Fibroblast of the conjunctiva (primary cell): ENCODE measurements at regions not wholly inside any gene's neighbourhood (a gene's known extent, or its start where the extent isn't known, plus 50 kb on each side); places are given as distances from the start of the nearest gene placed in this dataset.

Source experiments
- DNase-seq: peaks from one replicate; pipeline ENCODE4 v3.0.0-alpha.2; 2010; ENCODE audit warnings: low read depth

DNA sequence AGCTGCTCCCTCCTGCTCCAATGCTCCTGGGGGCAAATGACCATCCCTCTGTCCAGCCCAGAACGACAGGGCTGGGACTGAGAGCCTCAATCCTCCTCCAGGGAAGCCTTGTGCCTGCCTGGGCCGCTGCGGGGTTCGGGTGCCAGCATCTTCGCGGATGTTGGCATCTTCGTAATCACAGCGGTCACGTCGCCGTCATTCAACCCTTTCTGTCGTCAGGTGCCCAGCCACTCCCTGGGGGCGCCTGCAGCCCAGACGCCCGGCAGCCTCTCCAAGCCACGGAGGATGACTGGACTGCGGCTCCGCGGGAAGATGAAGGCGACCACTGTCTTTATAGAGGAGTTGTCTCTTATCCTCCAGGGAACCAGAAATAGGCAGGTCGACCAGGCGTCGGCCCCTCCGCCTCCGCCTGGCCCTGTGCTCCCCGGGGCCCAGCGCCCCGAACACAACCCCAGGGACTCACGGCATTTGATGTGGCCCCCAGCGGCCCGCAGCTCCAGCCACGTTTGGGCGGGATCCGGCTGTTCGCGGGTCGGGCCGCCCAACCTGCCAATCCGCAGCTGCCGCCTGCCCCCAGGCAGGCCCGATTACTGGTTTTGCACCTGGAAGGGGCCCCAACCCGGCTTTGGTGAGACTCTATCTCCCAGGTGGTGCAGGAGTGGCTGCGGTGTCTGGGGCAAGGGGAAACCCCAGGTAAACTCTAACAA is 113.9 kb downstream of the THNSL2 start:
- DNase-seq = no peak

DNA sequence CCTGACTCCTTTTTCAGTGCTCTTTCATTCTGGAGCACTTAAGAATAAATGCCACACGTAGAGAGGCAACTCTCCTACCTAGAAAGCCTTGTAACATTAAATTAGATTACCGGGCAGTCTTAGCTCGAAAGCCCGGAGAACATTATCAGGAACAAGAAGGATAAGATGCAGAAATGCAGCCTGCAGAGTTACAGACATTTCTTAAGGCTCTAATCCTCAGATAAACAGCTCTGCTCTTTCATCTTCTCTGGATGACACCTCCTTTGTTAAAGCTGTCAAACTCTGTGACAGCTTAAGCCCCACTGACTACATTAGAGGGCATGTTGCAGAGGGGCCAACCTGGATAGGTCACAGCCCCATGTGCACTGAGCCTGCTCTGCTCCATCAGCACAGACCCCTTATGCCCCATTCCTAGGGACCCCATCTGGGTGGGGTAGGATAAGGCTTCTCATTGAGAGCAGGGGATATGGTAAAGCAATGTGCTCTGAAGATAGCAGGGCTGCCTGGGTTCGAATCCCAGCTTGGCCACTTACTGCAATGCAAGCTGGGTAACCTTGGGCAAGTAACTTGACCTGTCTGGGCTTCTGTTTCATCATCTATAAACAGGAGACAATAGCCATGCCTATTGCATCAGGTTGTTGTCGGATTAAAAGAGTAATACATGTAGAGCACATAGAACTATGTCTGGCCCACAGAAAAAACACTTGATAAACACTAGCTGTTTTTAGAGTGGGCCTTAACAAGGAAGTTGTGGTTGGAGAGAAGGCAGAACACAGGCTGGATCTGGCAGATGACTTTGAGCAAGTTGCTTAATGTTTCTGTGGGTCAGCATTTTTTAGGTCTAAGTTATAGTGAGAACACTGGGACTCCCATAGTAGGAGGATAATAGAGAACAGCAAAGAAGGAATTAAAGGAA is 111.4 kb downstream of the THNSL2 start:
- no peak for DNase-seq

DNA sequence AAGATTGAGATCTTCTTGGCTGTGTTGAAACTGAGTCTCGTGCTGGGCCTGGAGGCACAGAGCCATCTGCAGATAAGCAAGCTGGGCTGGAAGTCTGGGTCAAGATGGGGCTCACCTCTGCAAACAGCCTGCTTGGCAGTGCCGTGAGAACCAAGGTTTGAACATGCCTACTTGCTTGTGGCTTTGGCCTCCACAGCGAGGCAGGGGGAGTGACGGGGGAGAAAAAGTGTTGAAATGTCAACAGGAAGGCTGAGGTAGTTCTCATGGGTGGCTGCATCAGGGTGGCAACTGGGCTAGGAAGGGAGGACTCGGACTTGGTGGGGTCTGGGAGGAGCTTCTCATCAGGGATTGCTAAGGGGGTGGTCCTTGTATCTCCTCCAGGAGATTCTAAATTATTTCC is 99.7 kb downstream of the THNSL2 start:
- no peak for DNase-seq

DNA sequence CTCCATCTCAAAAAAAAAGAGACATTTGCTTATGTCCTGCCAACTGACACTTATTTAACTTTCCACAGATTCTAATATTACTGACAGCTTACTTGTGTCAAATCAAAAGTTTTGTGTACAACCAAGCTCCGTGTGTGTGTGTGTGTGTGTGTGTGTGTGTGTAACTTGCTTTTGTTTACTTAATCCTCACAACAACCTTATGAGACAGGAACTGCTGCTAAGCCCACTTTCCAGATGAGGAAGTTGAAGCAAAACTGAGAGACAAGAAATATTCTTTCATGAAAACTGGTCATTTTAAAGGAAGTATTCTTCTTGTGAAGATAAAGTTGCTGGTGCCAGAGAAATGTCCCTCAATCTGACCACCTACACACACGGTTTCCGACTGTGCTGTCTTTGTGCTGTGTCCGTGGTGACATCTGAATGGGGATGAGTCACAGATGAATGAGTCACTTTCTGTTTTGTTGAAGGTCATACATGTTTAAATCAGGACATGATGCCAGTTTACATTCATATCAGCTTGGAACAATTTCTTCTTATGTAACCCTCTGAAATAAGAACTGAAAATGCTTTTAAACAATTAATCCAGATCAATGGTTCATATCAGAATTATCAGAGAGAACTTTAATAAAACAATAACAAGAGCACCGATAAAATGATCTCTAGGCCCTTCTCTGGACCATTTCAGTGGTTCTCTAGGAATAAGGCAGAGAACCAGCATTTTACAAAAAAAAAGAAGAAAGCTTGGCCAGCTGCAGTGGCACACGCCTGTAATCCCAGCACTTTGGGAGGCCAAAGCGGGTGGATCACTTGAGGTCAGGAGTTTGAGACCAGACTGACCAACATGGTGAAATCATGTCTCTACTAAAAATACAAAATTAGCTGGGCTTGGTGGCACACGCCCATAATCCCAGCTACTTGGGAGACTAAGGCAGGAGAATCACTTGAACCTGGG is 95.5 kb downstream of the THNSL2 start:
- no peak for DNase-seq

DNA sequence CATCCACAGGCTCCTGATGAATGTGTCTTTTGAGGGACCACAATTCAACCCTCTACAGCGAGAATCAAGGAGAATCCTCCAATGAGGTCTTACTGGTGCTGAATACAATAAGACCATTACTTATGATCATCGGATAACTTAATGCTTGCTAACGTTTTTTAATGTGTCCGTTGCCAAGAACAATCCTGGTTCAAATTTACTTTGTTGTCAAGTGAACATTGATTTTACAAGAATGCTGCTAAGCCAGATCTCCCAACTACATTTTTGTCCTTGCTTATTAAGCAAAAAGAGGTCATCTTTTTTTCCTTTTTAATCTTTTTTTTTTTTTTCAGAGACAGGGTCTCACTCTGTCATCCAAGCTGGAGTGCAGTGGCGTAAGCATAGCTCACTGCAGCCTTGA is 93.7 kb downstream of the THNSL2 start:
- DNase-seq = no peak

DNA sequence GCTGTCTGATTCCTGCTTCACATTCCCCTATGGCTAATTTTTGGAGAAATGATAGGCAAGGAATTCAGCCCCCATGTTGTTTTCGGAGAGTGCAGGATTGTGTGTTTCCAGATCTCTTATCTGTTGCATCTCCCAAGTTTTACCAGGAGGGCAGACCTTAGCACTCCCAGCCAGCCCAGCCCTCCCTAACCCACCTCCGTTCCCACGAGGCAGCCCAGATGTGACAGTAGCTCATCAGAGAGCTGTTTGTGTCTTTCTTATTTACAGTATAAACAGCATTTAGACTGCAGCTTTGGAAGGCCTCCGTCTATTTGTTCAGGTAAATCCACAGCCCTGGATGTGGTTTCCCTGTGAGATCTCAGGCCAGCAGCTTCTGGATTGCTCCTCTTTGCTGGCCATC is 91.6 kb downstream of the THNSL2 start:
- DNase-seq = no peak

DNA sequence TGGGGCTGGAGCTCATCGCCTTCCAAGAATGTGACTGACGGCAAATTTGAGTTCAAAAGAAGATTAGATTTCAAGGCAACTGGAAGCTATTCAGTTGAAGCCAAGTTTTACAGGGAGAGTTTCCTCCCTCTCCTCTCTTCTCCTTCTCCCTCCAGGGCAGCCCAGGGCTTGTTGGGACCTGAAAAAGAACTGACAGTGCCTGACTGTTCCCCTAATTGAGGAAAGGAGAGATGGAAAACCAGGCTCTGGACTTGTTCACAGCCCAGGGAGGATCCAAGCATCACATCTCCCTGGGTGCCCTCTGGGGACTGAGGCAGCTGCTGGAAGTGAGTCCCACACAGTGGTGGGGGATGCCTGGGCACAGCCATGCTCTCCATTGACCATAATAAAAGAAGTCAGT is 88.1 kb downstream of the THNSL2 start:
- no peak for DNase-seq

DNA sequence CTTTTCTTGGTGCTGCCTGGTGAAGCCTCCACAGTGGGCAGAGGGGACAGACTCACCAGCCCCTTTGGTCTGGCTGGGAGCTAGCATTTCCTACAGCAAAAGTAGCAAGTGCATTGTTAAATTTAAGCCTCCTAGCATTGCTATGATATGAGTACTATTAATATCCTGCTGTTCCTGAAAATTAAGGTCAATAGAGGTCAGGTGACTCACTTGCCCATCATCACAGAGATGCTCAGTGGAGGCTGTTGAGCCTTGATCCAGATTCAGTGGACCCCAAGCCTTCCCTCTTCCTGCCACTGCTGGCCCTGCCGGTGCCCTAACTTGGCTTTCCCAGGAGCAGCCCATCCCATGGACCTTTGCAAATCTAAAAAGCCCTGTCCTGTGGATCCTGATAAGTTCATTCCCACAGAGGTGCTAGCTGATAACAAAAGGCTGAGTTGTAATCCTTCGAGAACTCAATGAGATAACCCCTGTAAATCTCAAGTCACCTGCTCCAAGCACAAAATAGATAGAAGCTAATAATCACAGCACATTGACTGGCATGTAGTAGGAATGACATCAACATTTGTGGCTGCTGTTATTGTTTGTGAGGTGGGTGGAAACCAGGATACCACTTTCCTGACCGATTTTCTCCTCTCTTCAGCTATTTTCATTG is 84.4 kb downstream of the THNSL2 start:
- DNase-seq = no peak

DNA sequence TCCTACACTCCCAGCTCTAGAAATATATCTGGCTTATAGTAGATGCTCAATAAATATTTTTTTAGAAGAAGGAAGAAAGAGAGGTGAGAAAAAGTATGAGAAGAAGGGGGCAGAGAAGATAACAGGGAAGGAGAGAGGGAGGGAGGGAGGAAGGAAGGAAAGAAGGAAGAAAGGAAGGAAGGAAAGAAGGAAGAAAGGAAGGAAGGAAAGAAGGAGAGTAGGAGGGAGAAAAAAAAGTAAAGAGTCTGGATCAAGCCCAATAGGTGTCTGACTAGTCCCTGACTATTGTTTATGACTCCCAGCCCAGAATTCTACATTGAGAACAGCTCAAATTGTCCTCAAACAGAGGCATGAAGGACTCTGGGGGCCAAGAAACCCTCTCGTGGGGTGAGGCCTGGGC is 83.9 kb downstream of the THNSL2 start:
- DNase-seq = no peak

DNA sequence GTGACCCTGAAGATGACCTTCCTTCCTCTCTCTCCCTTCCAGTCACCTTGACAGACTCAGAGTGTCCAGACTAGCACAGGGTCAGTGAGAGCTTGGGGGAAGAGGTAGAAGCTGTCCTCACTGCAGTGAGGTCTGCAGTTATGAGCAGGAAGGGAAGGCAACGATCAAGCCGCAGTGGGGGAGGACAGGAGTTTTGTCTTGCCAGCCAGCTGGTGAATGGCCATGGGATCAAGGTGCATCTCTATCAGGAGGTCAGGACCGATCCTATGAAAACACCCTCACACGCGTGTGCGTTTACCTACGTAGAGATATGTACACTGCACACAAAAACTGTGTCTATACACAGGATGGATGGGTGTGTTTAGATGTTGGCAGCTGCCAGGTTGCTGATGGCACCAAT is 83.2 kb downstream of the THNSL2 start:
- no peak for DNase-seq

DNA sequence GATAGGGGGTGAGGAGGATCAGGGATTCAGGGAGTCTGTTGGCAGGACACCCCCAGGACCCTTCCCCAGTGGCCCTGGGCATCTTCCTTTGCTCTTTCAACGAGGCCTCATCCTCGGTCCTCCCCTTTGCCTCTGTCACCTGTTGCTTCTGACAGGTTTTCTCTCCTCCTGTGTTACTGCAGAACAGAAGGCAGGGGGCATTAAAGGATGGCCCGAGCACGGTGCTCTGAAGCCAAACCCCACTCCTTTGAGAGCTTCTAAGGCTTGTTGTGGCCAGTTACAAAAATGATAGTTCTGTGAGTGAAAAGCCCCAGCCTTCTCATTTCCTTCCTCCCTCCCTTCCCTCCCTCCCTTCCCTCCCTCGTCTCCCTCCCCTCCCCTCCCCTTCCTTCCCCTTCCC is 82.5 kb downstream of the THNSL2 start:
- no peak for DNase-seq

DNA sequence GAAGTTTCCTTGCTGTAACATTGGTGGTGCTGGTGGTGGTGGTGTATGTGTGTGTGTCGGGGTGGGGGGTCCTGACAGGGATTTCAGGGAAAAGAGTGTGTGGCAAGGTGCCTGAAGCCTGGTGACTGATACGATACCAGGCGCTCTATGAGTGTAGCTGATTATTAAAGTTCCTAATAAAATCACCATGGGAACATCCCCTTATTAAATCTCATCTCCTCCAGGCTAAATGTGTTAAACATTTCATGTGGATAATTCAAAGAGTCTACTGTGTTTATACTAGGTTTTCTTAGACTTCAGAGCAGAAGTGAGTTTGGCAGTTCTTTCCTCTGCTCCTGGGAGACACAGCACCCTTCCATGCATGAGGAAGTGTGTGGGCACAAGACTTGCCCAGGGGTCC is 82.0 kb downstream of the THNSL2 start:
- no peak for DNase-seq

DNA sequence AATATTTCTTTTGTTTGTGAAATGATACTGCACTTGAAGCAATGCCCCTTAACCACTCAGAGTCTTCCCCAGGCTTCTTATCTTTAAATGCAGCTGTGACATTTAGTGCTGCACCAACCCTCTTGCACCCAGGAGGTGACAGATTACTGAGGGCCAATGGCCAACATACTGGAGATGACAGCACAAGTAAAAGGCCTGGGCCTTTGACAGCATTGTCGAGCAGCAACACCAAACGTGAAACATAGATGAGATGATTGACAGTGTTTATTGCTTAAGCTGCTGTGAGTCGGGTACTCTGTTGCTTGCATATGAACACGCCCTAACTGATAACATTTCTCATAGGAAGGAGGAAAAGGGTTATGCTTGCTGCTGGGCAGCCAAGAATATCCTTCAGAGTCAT is 80.3 kb downstream of the THNSL2 start:
- DNase-seq = no peak

DNA sequence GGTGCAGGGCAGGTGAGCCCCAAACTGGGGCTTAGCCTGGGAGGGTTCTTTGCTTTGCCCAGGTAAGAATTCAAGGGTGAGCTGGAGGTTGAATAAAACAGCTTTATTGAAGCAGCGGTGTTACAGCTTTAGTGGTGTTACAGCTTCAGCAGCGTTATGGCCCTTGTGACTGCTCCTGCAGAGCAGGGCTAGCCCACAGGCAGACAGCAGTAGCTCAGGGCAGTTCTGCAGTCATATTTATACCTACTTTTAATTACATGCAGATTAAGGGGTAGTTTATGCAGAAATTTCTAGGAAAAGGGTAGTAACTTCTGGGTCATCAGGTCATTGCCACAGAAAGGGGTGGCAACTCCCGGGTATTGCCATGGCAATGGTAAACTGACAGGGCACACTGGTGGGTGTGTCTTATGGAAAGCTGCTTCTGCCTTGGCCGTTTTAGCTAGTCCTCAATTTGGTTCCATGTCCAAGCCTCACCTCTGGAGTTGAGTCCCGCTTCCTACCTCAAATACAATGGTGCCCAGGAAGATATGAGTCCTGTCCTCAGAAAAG is 78.2 kb downstream of the THNSL2 start:
- DNase-seq = no peak

DNA sequence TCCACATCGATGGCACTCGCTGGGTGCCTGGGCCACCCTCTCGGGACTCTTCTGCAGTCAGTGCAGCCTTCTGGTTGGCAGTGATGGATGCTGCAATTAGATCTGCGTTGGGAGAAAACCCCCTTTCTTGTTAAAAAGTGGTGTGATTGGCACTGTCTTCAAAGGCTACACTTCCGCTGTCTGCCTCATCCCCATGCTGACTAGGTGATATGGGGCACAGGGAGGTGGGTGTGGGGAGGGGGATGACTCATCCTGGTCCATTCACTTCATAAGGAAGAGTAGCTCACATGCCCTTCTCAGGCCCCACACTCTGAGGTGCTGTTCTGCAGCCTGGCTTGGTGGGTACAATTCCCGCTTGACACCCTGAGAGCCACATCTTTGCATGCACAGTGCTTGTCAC is 77.4 kb downstream of the THNSL2 start:
- DNase-seq = no peak

DNA sequence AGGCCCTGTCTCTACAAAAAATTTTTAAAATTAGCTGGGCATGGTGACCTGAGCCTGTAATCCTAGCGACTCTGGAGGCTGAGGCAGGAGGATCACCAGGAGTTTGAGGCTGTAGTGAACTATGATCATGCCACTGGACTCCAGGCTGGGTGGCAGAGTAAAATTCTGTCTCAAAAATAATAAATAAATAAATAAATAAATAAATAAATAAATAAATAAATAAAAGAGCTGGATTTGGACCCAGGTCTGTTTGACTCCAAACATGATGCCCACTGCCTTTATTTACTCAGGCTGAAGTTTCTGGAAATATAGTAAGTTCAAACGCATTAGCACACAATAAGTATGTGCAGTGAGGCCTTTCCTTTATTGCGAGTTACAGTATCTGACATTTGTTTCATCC is 75.0 kb downstream of the THNSL2 start:
- DNase-seq = no peak

DNA sequence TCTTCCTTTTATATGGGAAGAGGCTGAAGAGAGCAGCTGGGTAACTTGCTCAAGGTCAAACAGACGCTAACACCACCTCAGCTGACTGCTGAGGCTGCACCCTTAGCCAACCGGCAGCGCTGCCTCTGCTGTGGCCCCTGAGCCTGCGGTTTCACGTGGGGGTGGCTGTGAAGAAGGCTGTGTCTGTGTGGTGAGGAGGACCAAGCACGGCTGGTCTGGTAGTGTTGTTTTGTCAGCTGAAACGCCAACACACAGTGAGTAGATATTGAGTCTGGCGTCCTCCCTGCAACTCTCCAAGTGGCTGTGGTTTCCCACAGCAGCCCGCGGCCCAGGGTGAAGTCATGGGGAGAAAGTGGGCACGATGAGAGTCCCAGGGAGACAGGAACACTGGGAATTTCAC is 69.6 kb downstream of the THNSL2 start:
- DNase-seq = no peak

DNA sequence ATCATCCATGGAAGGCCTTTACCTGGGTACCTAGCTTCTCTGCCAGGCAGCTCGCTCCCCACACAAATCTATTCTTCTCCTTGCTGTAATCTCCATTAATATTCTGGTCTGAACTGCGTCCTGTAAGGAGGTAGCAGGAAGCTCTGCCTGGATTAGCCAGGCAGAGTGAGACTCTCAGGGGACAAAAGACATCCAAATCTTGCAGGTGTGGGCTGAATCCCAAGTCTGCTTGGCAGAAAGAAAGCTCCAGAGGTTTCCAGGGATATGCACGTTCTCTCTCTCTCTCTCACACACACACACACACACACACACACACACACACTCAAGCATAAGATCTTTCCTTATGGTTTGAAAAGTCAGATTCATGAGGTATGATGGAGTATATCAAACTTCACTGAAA is 66.5 kb downstream of the THNSL2 start:
- no peak for DNase-seq
